Mononuclear cell (primary cell): ENCODE measurements at regions not wholly inside any gene's neighbourhood (a gene's known extent, or its start where the extent isn't known, plus 50 kb on each side); places are given as distances from the start of the nearest gene placed in this dataset.

ENCODE experiments used
- H3K27me3 ChIP-seq: 2 replicates; pipeline ENCODE4 v1.6.0; 2011; ENCODE audit warnings: low read length, control low read depth; ENCODE audit not compliant: insufficient read depth
- H3K4me1 ChIP-seq: 2 replicates; pipeline ENCODE4 v1.5.1; 2011; ENCODE audit warnings: mild to moderate bottlenecking, low read length, control low read depth; ENCODE audit not compliant: insufficient read depth
- H3K4me3 ChIP-seq: 2 replicates; pipeline ENCODE4 v1.5.1; 2011; ENCODE audit warnings: mild to moderate bottlenecking, low read length, moderate library complexity
- H3K9me3 ChIP-seq: 2 replicates; pipeline ENCODE4 v1.5.1; 2011; ENCODE audit warnings: low read depth, mild to moderate bottlenecking, control low read depth, low read length

- no peak overlapping the region for H3K4me3 ChIP-seq
- no peaks in the 10 kb centered on the region for H3K9me3 ChIP-seq
- H3K27me3 ChIP-seq, result no peaks in the 10 kb centered on the region
- H3K4me1 ChIP-seq, result peaks cover 91% of the 10 kb centered on the region
These were observed 90.9 kb upstream of the CXCR4 start for GRCh38 chr2:136208682-136209420.

DNA sequence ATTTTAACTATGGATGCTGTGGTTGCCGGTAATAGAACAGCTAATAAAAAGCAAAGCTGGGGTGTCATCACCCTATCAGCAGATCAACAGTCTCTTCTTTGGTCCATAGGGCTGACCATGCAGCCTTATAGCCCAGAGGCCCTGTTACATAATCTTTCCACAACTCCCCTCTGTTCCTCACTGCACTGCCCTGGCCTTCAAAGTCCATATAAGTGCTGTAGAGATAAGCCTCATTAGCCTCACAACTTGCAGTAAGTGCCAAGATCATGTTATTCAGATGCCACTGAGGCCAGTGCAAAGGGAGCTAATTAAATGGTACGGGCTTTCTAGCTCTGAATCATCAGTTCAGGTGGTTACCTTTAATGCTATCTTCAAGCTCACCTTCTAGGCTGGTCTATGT, 89.7 kb upstream of the CXCR4 start:
- Histone ChIP-seq H3K4me3 (no peak overlapping the region), H3K27me3 (no peaks in the 10 kb centered on the region), H3K4me1 (peaks cover 79% of the 10 kb centered on the region), H3K9me3 (no peaks in the 10 kb centered on the region)

DNA sequence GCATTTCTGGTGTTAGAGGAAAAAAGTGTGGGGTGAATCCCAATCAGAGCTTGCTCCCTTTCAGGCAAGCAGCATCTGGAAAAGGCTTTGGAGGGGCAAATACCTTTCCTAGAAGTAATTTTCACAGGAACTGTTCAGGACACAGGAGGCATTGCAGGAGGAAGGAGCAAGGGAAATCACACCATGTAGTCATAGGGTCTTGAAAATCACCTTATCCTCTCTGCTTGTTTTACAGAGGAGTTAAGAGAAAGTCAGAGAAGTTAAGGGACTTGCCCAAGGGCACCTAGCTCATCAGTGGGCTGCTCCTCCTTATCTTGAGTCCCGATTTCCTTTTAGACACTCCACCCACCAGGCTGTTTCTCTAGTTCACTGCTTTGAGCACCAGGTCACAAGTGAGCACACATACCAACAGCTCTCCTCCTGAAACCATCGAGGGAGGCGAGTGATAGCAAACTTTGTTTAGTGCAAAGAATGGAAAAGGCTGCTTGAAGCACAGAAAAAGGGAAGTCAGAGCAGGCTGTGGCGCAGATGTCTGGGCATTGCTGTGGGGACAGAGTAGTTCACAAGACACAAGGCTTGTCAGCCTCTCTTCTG, 89.2 kb upstream of the CXCR4 start:
- Histone ChIP-seq H3K27me3 (no peaks in the 10 kb centered on the region), H3K9me3 (no peaks in the 10 kb centered on the region), H3K4me3 (no peak overlapping the region), H3K4me1 (peaks cover 74% of the 10 kb centered on the region)

GRCh38 chr2:136206613-136207012, 88.7 kb upstream of the CXCR4 start:
- no peaks in the 10 kb centered on the region for H3K27me3 ChIP-seq
- no peak overlapping the region for H3K4me3 ChIP-seq
- H3K4me1 ChIP-seq, result peaks cover 69% of the 10 kb centered on the region

GRCh38 chr2:136205615-136206014, 87.7 kb upstream of the CXCR4 start:
- Histone ChIP-seq H3K4me1 (peaks cover 59% of the 10 kb centered on the region), H3K27me3 (no peaks in the 10 kb centered on the region), H3K9me3 (no peaks in the 10 kb centered on the region), H3K4me3 (no peak overlapping the region)

More at GRCh38 chr2:136206613-136207012, 88.7 kb upstream of the CXCR4 start:
- no peaks in the 10 kb centered on the region for H3K9me3 ChIP-seq

- Histone ChIP-seq H3K27me3 (no peaks in the 10 kb centered on the region), H3K4me1 (peaks cover 52% of the 10 kb centered on the region), H3K9me3 (no peaks in the 10 kb centered on the region), H3K4me3 (no peak overlapping the region)
These were observed 87.0 kb upstream of the CXCR4 start for GRCh38 chr2:136204971-136205370.

- Histone ChIP-seq H3K9me3 (no peaks in the 10 kb centered on the region), H3K4me3 (no peak overlapping the region), H3K27me3 (no peaks in the 10 kb centered on the region), H3K4me1 (peaks cover 7% of the 10 kb centered on the region)
These were observed 77.3 kb upstream of the CXCR4 start for GRCh38 chr2:136195226-136195625.

- Histone ChIP-seq H3K9me3 (no peaks in the 10 kb centered on the region), H3K4me1 (peaks cover 7% of the 10 kb centered on the region), H3K27me3 (no peaks in the 10 kb centered on the region), H3K4me3 (no peak overlapping the region)
These were observed 73.1 kb upstream of the CXCR4 start for GRCh38 chr2:136191041-136191440.

GRCh38 chr2:136189221-136189782, 71.4 kb upstream of the CXCR4 start:
- no peaks in the 10 kb centered on the region for H3K27me3 ChIP-seq
- H3K9me3 ChIP-seq, result no peaks in the 10 kb centered on the region
- H3K4me1 ChIP-seq, result peaks cover 7% of the 10 kb centered on the region
- no peak overlapping the region for H3K4me3 ChIP-seq

- Histone ChIP-seq H3K4me3 (no peak overlapping the region), H3K9me3 (no peaks in the 10 kb centered on the region), H3K4me1 (peaks cover 7% of the 10 kb centered on the region), H3K27me3 (no peaks in the 10 kb centered on the region)
These were observed 70.1 kb upstream of the CXCR4 start for GRCh38 chr2:136188086-136188485.

DNA sequence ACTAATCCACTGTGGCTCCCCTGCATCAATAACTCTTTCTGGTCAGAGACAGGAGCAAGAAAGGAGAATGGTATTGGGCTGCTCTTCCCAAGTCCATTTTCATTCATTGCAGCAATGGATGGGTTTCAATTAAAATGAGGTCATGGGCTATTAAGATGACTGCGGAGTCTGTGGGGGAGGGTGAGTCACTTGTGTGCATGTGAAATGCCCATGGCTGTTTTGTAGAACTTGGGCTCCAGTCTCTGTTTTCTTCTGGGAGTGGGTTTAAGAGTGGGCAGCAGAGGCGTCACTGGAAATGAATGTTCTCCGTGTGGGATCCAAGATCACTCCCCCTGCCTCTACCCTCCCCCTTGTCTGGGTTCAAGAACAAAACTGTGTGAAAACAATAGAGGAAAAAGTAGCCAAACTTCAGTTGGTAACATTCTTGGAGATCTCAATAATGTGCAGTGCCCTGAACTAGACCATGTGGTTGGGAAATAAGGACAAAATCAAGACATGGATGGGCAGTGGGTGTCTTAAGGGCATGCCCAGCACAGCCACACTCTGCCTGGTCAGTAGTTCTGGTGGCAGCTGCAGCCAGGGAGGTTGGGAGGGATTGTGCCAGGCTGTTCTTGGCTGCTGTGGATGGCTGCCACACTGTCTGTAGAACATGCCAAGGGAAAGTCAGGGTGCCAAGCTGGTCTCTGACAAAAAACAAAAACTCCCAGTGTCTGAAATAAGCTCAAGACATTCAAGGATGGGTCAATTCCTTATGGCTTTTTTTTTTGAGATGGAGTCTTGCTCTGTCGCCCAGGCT, 68.2 kb upstream of the CXCR4 start:
- no peaks in the 10 kb centered on the region for H3K9me3 ChIP-seq

DNA sequence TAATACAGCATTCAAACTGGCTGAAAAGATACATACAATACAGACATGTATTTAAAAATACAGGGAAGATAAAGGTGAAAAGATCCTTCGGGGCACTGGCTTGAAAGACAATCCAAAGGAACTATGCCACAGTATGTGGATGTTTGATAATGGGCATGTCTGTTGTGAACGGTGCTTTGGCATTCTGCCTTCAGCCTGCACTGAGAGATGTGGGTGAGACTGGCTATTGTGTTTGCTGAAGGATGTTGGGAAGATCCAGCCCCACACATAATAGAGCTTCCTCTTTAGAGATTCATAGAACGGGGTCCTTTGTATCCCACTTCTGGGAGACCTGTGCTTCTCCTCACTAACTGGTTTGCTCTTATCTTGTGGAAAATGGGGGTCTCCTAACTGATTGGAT, 65.1 kb upstream of the CXCR4 start:
- no peaks in the 10 kb centered on the region for H3K4me1 ChIP-seq
- no peak overlapping the region for H3K4me3 ChIP-seq
- no peaks in the 10 kb centered on the region for H3K9me3 ChIP-seq
- H3K27me3 ChIP-seq, result no peaks in the 10 kb centered on the region

More for the DNA sequence above, 68.2 kb upstream of the CXCR4 start:
- no peak overlapping the region for H3K4me3 ChIP-seq
- no peaks in the 10 kb centered on the region for H3K27me3 ChIP-seq
- H3K4me1 ChIP-seq, result no peaks in the 10 kb centered on the region

DNA sequence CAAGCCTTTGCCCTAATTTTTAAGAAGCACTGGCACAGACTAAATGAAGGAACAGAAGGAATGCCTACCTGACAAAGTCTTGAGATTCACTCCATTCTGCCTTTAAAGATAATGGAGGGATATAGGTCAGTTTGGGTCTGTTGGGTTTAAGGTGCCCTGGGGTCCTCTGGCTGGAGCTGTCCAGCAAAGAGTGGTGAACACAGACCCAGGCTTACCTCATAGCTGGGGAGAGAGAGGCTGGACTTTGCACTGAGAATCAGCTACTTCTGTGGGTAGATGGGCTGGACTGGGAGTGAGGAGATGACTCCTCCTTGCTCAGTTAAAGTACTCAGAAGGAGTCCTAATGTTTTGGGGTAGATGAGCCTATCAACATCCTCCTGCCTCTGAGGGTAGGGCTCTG, 64.4 kb upstream of the CXCR4 start:
- Histone ChIP-seq H3K4me3 (no peak overlapping the region), H3K4me1 (no peaks in the 10 kb centered on the region), H3K9me3 (no peaks in the 10 kb centered on the region), H3K27me3 (no peaks in the 10 kb centered on the region)

GRCh38 chr2:136179602-136179975, 61.6 kb upstream of the CXCR4 start:
- no peaks in the 10 kb centered on the region for H3K9me3 ChIP-seq
- H3K4me1 ChIP-seq, result peaks cover 10% of the 10 kb centered on the region
- H3K27me3 ChIP-seq, result no peaks in the 10 kb centered on the region
- H3K4me3 ChIP-seq, result no peak overlapping the region

- H3K27me3 ChIP-seq, result no peaks in the 10 kb centered on the region
- H3K9me3 ChIP-seq, result no peaks in the 10 kb centered on the region
- H3K4me1 ChIP-seq, result peaks cover 10% of the 10 kb centered on the region
- no peak overlapping the region for H3K4me3 ChIP-seq
These were observed 61.1 kb upstream of the CXCR4 start for GRCh38 chr2:136178941-136179601.
